Renal cortex interstitium (tissue), 11 donors: ENCODE measurements at regions not wholly inside any gene's neighbourhood (a gene's known extent, or its start where the extent isn't known, plus 50 kb on each side); places are given as distances from the start of the nearest gene placed in this dataset.
A peak's percentile ranks its signal among the peaks of the same experiment; 100 is the strongest.

Experiments
- DNase-seq, 11 donors: peaks; one replicate each; pipeline ENCODE4 v3.0.0-alpha.2; 2013; ENCODE audit warnings: low read depth in 9 of 11, low spot score in 4 of 11; ENCODE audit errors: extremely low read depth in 1 of 11

DNA sequence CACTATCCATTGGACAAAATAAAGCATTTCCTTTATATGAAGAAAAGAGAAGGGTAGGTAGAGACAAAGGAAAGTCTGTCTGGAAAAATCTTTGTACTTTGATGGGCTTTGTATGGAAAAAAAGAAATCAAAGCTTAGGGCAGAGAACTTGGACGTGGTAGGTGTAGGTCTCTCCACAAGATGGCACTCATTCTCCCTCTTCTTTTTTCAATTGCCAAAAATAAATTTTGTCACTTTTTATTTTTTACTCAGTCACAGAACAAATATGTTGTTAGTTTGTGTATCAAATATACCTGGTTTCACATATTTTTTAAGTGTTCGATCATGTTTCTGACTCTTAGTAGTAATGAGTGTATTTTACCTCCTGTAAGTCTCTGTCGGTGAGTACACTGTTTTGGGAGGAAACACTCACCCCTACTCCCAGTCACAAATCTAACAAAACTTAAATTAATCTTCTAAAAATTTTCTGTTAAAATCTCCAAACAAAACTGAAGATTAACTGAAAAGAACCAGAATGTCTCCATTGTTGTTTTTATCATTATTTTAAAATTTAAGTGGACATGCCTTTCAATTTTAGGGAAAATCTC lies 415.8 kb upstream of the GOLIM4 start:
- DNase-seq = peak in 2 of 11 donors; percentile 5 to 9

DNA sequence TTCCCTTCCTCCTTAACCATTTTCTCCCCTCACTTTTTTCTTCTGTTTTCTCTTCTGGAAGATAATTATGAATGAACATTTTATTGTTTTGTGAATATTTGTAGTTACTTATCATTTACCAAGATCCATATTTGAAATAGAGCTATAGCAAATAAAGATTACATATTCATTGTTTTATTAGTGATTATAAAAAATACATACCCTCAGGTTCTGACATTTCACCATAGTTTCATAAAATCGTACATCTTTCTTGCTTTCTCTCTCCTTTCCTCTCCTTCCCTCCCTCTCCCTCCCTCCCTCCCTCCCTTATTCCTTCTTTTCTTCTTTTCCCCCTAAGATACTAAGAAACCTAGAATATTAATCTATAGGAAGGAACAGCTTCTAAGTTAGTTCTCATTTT lies 410.9 kb upstream of the GOLIM4 start:
- DNase-seq = no peak

DNA sequence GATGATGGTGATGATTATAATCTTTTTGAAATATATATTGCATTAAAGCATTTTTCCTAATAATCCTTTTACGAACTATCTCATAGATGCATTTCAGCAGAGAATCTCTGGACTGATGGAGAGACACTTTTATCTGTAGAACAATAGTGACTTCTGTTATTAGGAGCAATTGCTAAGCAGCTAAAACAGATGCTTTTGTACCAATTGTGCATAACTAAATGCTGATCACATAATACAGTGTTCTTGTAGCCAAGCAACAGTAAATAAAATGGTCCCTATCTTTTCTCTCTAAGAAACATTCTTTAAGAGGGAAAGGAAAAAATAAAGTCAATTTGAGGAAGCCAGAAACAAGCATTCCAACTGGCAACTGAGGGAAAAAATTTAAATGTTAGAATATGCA lies 405.8 kb upstream of the GOLIM4 start:
- DNase-seq = no peak

DNA sequence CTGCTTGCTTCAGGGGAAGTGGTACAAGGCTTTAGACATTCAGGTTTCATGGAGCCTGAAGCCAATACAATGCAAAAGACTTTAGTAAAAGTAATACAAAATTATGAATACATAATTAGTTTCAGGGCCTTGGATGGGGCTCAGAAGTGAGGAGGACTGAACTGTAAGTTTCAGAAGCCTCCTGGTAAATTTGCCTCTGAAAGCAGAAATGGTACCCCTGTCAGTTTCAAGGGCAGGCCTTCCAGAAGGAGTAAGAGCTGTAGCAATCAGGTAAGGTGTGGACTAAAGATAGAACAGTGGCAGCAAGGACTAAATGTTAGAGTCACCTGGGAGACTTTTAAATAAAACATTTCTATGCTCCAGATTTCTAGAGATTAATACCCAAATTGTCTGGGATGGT lies 402.5 kb upstream of the GOLIM4 start:
- no peak for DNase-seq

- no peak for DNase-seq
Measured at GRCh38 chr3:168497741-168498140, 402.0 kb upstream of the GOLIM4 start.

DNA sequence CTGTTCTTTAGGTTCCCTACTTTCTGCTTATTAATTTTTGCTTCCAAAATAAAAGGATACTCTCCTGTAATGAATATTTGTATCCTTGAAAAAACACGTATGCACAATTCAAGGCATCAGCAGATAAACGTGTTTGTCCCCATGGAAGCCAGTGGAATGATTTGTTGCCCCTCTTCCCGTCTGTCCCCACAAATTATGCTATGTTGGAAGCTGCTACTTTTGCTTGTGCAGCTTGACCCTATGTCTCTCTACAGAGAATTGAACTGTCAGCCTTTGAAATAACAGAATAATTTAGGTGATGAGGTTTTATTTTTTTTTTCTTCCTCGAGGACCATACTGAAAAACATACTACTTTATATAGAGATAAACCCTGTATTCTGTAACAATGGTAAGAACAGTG lies 401.5 kb upstream of the GOLIM4 start:
- no peak for DNase-seq

- no peak for DNase-seq
Measured at GRCh38 chr3:168495932-168496331, 400.2 kb upstream of the GOLIM4 start.

GRCh38 chr3:168495270-168495669 lies 399.5 kb upstream of the GOLIM4 start:
- DNase-seq = no peak

DNA sequence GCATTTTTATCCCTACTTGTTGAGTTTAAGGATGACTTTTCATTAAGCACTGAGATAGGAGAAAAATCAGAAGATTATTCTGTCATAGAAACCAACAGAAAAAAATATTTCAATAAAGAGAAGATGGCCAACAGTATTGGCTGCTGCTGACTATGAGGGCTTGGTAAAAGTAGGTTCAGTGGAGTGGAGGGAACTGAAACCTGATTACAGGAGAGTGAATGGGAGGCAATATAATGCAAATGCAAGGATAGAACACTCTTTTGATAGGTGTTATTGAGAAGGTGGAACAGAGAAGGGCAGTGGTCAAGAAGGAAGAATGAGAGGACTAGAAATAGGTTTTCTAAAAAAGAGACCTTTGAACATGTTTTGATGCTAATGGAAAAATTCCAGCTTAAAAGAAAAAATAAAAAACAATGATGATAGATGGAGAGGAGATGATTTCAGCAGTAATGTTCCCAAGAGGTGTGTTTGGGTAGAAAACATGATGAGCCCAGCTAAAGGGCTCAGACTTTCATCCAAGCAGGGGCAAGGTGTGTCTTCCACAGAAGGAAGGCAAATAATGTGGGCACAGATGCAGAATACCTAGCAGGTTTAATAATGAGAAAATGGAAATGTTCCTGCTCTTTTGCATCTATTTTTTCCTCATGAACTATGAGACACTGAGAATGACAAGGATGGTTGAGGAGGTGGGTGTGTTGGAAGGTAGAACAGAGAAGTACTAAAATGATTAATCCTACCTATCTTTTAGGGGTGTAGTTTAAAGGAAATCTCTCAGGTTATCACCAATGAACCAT lies 397.9 kb upstream of the GOLIM4 start:
- no peak for DNase-seq

- no peak for DNase-seq
Measured at GRCh38 chr3:168490981-168491380, 395.3 kb upstream of the GOLIM4 start.

DNA sequence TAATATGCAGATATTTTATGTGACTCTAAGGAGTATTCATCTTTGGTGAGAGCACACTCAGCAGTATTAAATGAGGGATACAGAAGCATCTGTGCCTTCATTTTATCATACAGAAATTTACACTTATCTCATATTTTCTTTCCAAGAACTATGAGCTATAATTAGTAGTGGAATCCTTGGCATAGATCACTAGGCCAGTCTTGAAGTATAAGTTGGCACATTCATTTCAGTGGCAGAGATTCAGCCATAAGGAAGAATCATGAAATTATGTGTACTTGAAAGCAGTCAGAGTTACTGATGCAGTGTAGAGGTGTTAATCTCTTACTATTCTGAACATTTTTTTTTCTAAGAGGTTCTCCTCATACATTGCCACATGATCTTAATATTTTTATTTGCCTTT lies 393.6 kb upstream of the GOLIM4 start:
- no peak for DNase-seq

GRCh38 chr3:168485936-168486335 lies 390.2 kb upstream of the GOLIM4 start:
- no peak for DNase-seq

DNA sequence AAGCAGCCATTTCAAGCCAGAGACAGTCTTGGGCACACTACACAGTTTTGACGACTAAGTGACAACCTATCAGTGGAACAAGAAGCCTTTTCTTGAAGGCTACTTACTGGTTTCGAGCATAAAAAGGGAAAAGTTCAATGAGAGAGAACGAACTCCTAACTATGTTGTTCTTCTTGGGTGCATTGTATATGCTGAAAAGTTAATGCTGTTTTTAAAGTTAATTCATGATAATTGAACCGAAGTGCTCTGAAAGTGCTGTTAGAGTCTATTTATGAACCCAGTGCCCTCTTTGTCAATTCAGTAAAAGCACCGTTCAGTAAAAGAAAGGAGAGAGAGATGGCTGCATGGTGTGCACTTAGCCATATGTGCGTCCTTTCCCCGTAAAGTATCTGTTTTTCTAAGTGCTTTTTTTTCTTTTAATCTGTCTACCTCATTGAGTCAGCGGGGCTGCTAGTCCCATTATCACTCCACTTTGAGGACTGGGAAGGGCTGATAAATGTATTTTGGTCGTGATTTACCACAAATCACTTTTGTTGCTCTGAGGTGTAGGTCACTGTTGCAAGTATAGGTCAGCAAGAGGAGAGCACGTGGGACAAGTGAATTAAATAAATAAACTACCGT lies 380.7 kb upstream of the GOLIM4 start:
- no peak for DNase-seq

GRCh38 chr3:168475704-168476103 lies 380.0 kb upstream of the GOLIM4 start:
- DNase-seq = no peak

DNA sequence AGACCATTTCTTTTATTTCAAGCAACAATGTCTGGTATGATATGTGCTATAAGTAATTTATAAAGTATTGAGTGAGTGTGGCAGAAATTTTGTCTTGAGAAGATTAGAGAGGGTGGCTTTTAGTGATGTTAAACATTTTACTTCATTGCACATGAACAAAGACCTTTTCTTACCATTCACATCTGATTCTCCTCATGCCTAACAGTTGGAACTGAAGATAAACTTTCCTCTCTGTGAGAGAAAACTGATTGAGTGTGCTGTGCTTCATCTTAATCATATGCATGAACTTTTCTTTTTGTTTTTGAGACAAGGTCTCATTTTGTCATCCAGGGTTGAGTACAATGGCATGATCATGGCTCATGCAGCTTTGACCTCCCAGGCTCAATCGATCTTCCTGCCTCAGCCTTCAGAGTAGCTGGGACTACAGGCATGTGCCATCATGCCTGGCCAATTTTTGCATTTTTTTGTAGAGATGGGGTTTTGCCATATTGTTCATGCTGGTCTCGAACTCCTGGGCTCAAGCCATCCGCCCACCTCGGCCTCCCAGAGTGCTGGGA lies 377.7 kb upstream of the GOLIM4 start:
- no peak for DNase-seq

DNA sequence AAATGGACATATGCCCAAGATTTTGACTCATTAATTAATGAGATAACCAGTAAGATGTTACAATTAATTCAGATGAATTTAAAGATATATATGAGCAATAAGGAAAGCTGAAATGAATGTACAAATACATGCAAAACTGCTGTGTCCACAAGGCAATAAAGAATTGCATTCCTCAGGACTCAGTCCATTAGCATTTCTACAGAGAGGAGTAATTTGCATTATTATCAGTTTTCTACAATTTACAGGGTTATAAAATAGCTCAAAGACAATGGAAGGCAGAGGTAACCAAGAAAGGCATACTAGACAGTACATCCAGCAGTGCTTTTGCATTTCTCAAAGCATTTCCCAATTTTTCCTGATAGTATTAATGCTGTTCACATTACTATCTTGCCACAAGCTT lies 377.1 kb upstream of the GOLIM4 start:
- no peak for DNase-seq

GRCh38 chr3:168470380-168470779 lies 374.7 kb upstream of the GOLIM4 start:
- DNase-seq = no peak

DNA sequence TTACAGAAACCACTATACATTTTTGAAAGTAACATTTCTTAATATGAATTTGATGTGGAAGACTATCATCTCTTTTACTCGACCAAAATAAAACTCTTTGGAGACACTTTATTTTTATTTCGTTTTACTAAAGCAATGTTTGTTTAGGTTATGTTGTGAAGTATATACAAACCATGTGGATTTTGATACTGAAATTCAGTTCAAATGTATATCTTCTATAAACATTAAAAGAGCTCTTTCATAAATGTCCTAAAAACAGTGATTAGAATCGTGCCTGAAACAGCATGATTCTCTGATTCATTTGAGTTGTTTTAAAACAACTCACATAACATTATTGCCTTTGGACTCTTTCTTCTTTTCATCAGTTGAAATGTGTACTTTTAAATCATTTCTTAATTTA lies 373.7 kb upstream of the GOLIM4 start:
- no peak for DNase-seq

- DNase-seq = peak in 8 of 11 donors; percentile 3 to 31 (median 16)
Measured at GRCh38 chr3:168467115-168467714, 371.5 kb upstream of the GOLIM4 start.

GRCh38 chr3:168461793-168462192 lies 366.1 kb upstream of the GOLIM4 start:
- no peak for DNase-seq
